A673 (cell line): ENCODE measurements at regions not wholly inside any gene's neighbourhood (a gene's known extent, or its start where the extent isn't known, plus 50 kb on each side); places are given as distances from the start of the nearest gene placed in this dataset.

Source experiments
- BruUV-seq: library from RNA; stranded (reverse); fragments of 400-500 nt; replicated peaks from 2 replicates; lab custom pipeline; 2021; lab: Mats Ljungman, UMichigan
- CTCF ChIA-PET: fragments of 300-600 bp; sonication (Branson Sonifier 250); formaldehyde crosslinking; loops from one replicate; lab custom pipeline; 2022; ENCODE audit warnings: antibody characterized with exemption; lab: Charles Lee
- POLR2A ChIA-PET: fragments of 300-600 bp; sonication (Branson Sonifier 250); formaldehyde crosslinking; loops from one replicate; lab custom pipeline; 2022; ENCODE audit warnings: antibody characterized with exemption; ENCODE audit not compliant: low non-redundant PET; lab: Charles Lee
- DNase-seq: peaks from one replicate; pipeline ENCODE4 v3.0.0-alpha.2; 2015; ENCODE audit warnings: low spot score
- H3K27ac ChIP-seq: fragments of 200-600 bp; sonication (generic); 2 replicates; pipeline ENCODE4 v1.5.1; 2016; ENCODE audit warnings: mixed run types, low read depth, mild to moderate bottlenecking, mixed read lengths, antibody characterized with exemption, low read length; ENCODE audit not compliant: poor library complexity, severe bottlenecking
- H3K27me3 ChIP-seq: fragments of 200-600 bp; sonication (generic); replicated peaks from 2 replicates; pipeline ENCODE4 v1.6.1; 2017; ENCODE audit warnings: mixed run types, low read depth, mild to moderate bottlenecking, mixed read lengths, antibody characterized with exemption, low read length; ENCODE audit not compliant: insufficient read depth, poor library complexity
- H3K36me3 ChIP-seq: fragments of 200-600 bp; sonication (generic); 2 replicates; pipeline ENCODE4 v1.6.1; 2016; ENCODE audit warnings: mixed run types, mild to moderate bottlenecking, mixed read lengths, antibody characterized with exemption, low read length; ENCODE audit not compliant: insufficient read depth, poor library complexity, severe bottlenecking
- H3K4me1 ChIP-seq: fragments of 200-600 bp; sonication (generic); 2 replicates; pipeline ENCODE4 v1.6.1; 2017; ENCODE audit warnings: mixed run types, mild to moderate bottlenecking, mixed read lengths, antibody characterized with exemption, low read length; ENCODE audit not compliant: insufficient read depth, poor library complexity, severe bottlenecking
- H3K4me3 ChIP-seq: fragments of 200-600 bp; sonication (generic); 2 replicates; pipeline ENCODE4 v1.5.1; 2016; ENCODE audit warnings: low read depth, mixed run types, mild to moderate bottlenecking, mixed read lengths, low read length; ENCODE audit not compliant: poor library complexity, severe bottlenecking
- H3K9me3 ChIP-seq: fragments of 200-600 bp; sonication (generic); 2 replicates; pipeline ENCODE4 v1.6.1; 2016; ENCODE audit warnings: mixed run types, low read depth, mild to moderate bottlenecking, mixed read lengths, antibody characterized with exemption, low read length; ENCODE audit not compliant: poor library complexity, severe bottlenecking
- EZH2 ChIP-seq: fragments of 200-600 bp; sonication (generic); IDR thresholded peaks from 2 replicates; pipeline ENCODE4 v1.6.1; 2017; ENCODE audit warnings: borderline replicate concordance, low read depth, mild to moderate bottlenecking, mixed read lengths, antibody characterized with exemption, low read length; ENCODE audit not compliant: poor library complexity, severe bottlenecking
- intact Hi-C: fragments of 100-400 bp; cut with micrococcal nuclease; formaldehyde crosslinking; loops from one replicate; pipeline ENCODE4 v1.10.0; 2022; ENCODE audit not compliant: unreplicated experiment
- TF ChIP-seq, protein P1 (sequence below): fragments of 300-800, 200-600 bp; sonication (generic); conservative IDR thresholded peaks from 2 replicates; pipeline ENCODE4 v1.5.1; 2017; ENCODE audit warnings: low read depth, mild to moderate bottlenecking, antibody characterized with exemption, low read length, moderate library complexity, mixed read lengths

- Histone ChIP-seq H3K4me3 (no peak overlapping the region), H3K27ac (no peak overlapping the region), H3K9me3 (no peaks in the 10 kb centered on the region), H3K4me1 (no peaks in the 10 kb centered on the region), H3K27me3 (peaks cover 98% of the 10 kb centered on the region), H3K36me3 (no peaks in the 10 kb centered on the region)
- DNase-seq: no peak
- TF ChIP-seq, protein P1, sequence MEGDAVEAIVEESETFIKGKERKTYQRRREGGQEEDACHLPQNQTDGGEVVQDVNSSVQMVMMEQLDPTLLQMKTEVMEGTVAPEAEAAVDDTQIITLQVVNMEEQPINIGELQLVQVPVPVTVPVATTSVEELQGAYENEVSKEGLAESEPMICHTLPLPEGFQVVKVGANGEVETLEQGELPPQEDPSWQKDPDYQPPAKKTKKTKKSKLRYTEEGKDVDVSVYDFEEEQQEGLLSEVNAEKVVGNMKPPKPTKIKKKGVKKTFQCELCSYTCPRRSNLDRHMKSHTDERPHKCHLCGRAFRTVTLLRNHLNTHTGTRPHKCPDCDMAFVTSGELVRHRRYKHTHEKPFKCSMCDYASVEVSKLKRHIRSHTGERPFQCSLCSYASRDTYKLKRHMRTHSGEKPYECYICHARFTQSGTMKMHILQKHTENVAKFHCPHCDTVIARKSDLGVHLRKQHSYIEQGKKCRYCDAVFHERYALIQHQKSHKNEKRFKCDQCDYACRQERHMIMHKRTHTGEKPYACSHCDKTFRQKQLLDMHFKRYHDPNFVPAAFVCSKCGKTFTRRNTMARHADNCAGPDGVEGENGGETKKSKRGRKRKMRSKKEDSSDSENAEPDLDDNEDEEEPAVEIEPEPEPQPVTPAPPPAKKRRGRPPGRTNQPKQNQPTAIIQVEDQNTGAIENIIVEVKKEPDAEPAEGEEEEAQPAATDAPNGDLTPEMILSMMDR: no peak
- TF ChIP-seq EZH2: no peak
- BruUV-seq: no TSS peak
- intact Hi-C loops: no loop called here
- CTCF ChIA-PET: no interaction called here
- POLR2A ChIA-PET: no interaction called here
Observed at GRCh38 chr10:2633630-2634029, 433.7 kb upstream of the PFKP start.

DNA sequence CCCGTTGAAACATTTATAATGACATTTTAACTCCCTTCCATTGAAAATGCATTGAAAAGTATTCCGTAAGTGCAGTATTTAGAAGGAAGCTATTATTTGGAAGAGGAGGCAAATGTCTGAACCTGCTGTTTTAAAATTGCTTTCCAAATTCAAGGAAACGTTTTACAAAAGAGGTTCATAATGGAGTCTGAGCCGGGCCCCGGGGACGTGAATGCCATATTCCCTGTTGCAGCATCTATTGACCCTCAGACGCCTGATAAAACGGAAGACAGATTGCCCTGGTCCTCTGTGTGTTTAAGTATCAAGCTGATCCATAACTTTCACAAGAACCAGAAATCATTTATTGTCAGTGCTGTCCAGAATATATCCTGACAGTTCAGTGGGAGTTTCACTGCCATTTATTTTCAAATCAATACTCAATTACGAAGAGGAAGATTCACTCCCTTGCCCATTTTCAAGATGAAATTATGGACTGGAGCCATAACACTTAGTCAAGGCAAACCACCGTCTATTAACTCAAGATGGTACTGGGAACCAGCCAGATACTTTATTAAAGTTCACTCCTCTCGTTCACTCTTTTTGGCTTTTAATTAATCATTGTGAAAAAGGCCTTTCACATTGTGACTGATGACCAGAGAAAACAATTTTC is 435.7 kb upstream of the PFKP start:
- Histone ChIP-seq H3K36me3 (no peaks in the 10 kb centered on the region), H3K27ac (no peak overlapping the region), H3K27me3 (peaks cover 94% of the 10 kb centered on the region), H3K4me1 (no peaks in the 10 kb centered on the region), H3K9me3 (no peaks in the 10 kb centered on the region), H3K4me3 (no peak overlapping the region)
- intact Hi-C loops: no loop called here
- BruUV-seq: no TSS peak
- CTCF ChIA-PET: no interaction called here
- POLR2A ChIA-PET: no interaction called here
- DNase-seq: no peak
- TF ChIP-seq, protein P1: no peak
- TF ChIP-seq EZH2: no peak

- Histone ChIP-seq H3K9me3 (no peaks in the 10 kb centered on the region), H3K27me3 (peaks cover 65% of the 10 kb centered on the region), H3K4me3 (no peak overlapping the region), H3K4me1 (no peaks in the 10 kb centered on the region), H3K27ac (no peak overlapping the region), H3K36me3 (no peaks in the 10 kb centered on the region)
- ChIA-PET POLR2A (no interaction called here), CTCF (no interaction called here)
- intact Hi-C loops: no loop called here
- TF ChIP-seq, protein P1: no peak
- no peak for TF ChIP-seq EZH2
- no TSS peak for BruUV-seq
- no peak for DNase-seq
Observed at GRCh38 chr10:2628705-2629104, 438.6 kb upstream of the PFKP start.
